T-helper 2 cell treated with Interferon-gamma antibody and Interleukin-4, amounts not matched to agents 100 ng/mL and 5 ng/mL, for 36 hours (primary cell): ENCODE measurements at regions not wholly inside any gene's neighbourhood (a gene's known extent, or its start where the extent isn't known, plus 50 kb on each side); places are given as distances from the start of the nearest gene placed in this dataset.

Experiments
- intact Hi-C: fragments of 100-400 bp; cut with micrococcal nuclease; formaldehyde crosslinking; loops from one replicate; pipeline ENCODE4 v1.15.1; 2023

DNA sequence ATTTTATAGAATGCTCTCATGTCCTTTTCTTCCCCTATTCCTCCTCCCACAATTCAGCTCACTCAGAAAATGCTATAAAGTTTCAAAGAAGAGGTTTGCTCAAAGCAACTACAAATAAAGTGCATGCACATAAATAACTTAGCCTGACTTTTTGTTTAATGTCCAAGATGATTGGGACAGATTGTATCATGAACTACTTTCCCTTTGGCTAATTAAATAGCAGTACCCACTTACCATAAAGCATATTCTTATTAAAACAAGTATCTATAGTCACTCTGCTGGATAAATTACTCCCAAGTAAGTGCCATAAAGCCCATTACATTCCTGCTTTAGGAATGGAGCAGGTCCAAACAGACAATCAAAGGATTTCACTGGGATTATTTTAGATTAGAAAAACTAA, 576.0 kb downstream of the LMO4 start:
- intact Hi-C loops: no loop called here

DNA sequence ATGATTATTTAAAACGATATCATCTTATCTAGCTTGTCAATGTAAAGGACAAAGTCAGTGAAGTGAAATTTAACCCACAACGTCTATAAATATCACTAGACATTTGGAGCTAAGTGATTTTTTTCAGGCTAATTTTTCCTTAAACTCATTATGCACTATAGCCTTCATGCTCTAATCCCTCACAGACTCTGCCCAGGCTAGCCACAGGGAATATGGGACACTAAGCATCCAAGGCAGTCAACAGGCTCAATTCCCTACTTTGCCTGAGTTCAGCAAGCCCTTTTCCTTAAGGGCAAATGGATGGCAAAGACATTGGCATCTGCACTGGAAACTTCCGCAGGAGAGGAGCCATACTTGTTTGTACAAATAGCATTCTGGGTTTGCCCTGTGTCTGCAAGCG, 577.0 kb downstream of the LMO4 start:
- intact Hi-C loops: no loop called here

DNA sequence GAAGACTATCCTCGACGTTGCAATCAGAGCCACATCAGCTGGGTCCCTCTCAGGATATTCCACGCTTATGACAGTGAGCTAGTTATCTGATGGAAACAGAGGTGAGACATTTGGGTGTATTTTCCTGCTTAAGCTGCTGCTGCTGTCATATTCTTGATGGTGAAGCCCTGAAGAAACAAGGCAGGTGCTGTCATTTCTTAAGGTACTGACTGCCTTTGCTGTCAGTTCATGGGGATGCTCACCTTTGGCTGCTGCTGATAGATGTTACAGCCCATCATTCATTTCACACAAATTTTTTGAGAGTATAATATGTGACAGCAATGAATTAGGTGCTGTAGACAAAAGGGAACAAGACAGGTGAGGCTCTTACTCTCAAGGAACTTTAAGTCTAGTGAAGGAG, 577.4 kb downstream of the LMO4 start:
- intact Hi-C loops: no loop called here

DNA sequence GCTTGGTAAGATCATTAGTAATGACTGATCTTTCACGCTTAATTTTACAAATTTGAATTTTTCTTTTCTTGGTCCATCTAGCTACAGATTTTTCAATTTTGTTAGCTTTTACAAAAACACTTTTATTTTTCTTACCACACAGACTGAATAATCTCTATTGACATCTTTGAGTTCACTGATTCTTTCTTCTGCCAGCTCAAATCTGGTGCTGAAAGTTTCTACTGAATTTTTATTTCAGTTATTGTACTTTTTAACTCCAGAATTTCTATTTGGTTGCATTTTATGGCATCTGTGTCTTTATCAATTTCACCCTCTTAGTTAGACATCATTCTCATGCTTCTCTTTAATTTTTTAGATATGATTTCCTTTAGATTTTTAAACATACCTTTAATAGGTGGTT, 584.7 kb downstream of the LMO4 start:
- intact Hi-C loops: no loop called here

DNA sequence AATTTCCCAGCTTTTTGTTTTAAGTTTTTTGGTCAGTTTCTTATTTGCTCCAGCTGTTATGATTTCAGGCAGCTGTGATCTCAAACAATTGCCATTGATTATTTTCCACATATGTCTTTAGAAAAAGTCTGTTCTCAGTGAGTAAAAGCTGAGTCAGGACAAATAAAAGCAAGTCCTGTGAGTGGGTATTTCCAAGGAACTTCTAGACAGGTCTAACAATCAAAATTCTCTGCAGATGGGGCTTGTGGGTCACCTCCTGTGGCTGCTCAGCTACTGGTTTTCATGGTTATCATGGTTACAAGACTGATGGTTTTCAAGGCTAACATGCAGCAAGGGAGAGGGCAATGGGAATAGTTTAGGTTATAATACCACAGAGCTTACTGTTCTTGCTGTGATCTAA, 585.7 kb downstream of the LMO4 start:
- intact Hi-C loops: no loop called here

DNA sequence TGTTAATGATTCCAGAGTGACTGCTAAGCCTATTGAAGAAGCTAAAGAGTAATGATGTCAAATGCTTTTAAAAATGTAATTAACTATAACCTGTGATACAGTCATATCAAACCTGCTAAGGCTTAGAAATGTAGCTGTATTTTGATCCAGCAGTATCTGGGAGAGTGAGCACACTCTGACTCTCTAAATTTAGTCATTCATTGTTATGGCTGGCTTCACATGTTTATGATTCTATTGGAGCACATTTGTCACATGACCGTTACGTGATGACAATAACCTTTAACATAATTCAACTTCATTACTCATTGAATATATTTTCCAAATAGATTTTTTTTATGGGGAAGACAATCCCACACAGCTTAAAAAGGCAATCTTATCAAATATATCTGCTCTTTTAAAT, 587.1 kb downstream of the LMO4 start:
- intact Hi-C loops: no loop called here

DNA sequence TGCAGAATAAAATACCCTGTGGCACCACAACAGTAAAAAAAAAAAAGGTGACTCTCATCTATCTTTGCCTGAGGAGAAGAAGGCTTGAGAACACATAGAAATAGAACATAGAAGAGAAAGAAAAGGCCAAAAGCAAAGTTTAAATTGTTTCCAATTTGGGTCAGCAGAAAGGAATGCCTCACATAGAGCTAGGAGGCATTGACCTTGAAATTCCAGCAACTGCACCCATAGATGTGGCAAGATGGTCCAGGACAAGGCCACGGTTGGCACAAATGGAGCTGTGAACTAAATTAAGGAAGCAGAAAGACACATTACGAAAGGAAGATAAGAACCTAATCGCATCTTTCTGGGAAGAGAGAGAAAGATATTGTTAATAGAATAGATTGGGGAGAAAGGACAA, 588.3 kb downstream of the LMO4 start:
- intact Hi-C loops: no loop called here

DNA sequence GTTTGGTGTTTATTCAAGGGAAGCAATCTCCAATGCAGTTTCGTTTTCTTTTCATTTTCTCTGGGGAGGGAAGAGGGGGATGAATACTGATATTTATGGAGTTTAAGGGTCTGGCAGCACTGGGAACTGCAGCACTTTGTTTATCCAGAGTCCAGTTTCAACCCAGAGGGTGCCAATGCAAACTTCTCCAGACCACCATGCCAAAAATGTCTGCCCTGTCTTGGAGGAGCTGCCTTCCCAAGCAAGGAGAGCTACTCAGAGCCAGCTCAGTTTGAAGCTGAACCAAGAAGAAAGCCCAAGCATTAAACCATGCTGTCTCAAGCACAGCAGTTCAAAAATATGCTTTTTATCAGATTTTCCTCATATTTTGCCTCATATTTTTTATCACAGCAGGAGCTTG, 589.7 kb downstream of the LMO4 start:
- intact Hi-C loops: no loop called here

DNA sequence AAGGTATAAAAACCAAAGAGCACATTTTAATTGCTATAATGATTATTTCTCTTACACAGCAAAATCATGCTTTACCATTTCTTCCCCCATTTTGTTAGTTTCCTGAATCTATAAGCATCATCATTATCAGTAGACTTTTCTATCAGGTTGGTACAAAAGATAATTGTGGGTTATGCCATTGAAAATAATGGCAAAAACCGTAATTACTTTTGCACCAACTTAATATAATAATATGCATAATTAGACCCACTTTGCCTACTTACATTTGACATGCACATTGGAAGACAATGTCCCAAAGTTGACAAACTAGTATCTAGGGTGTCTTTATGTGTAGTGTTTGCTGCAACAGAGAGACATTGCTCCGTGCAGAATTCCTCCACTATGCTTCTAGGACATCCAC, 594.2 kb downstream of the LMO4 start:
- intact Hi-C loops: no loop called here

DNA sequence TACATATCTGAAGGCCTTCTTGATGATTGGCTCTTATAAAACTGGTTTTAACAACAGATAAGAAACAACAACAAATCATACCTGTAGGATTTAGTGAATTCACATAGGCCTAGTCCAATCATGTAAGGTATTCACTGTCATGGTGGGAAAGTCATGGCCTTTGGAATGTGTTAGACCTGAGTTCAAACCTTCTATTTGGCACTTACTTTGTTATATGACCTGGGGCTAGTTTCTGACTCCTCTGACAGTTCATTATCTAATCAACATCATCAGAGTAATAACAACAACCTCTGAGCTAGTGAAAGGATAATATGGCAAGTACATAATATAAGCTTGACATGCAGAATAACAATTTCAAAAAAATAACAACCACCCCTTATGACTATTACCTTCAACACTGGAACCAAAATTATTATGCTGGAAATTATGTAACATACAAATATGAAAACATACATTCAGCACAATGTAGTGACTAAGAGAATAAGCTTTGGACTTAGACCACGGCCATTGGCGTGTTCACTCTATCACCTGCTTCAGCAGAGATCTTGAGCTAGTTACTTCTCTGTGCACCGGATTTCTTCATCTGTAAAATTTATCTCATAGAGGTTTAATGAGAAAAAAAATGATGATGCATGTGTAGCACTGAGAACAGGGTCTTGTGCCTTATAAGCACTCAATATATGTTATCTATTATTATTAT, 597.6 kb downstream of the LMO4 start:
- intact Hi-C loops: no loop called here

DNA sequence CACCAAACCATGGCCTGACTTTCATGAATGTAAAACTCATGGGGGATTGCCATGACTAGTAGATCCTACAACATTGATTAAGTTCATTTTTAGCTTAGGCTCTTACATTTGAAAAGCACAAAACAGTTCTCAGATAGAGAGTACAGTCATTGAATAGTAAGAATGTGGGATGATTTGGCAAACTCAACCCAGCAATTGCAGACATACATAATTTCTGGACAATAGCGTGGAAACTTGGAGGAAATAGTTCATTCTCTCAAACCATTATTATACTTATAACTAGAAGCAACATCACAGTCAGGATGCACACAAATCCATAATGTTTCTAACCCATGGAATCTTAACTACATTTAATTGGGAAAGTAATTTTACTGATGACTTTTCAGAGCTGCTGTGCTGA, 598.2 kb downstream of the LMO4 start:
- intact Hi-C loops: no loop called here

DNA sequence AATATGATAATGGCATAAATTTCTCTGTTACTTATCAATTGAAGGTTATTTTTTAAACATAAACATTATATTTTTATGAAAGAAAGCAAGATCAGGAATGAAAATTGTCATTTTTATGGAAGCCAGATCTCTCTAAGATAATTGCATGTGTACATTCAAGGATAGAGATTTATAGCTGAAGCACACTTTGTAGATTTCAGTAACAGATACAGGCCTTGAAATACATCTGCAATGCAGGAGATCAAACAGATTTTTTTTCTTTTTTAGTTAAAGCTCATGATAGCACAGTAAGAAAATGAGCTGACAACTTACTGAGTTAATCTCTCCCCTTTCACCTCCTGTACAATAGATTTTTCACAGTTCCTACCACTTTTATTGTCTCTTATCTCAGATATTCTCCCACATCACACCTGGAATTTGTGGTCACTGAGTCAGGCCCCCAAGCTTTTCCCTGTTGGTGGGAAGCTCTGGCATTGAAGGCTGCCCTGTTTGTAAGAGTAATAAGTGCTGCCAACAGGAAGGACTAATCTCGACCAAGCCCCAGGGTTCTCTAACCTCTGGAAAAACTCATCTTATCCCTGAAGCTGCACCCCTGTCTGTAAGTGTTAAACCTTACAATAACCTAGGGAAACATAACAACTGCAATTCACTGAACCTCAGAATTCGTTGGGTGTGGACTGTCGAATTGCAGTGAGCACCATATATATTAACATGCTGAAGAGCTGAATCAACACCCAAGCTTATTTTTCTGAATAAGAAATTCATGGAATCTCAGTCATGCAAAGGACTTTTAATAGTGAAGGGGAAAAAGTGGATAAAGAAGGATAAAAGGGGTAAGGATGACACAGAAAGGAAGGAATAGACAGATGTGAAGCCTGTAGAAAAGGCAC, 599.0 kb downstream of the LMO4 start:
- intact Hi-C loops: no loop called here

DNA sequence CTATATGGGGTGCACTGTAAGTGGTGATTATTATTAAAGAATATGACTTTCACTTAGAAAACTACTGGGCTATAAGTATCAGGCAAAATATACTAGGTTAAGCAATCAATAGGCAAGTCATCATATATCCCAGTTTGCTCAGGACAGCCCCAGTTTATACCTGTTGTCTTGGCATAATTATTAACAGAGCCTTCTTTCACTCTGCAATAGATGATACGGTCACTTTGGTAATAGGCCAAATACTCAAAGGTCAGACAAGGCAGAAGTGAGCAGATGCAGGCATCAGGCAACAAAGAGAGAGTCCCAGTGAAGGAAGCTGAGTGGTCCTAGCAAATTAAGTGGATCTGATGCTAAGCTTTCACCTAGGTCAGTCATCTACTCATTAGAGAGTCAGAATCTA, 599.9 kb downstream of the LMO4 start:
- intact Hi-C loops: no loop called here

DNA sequence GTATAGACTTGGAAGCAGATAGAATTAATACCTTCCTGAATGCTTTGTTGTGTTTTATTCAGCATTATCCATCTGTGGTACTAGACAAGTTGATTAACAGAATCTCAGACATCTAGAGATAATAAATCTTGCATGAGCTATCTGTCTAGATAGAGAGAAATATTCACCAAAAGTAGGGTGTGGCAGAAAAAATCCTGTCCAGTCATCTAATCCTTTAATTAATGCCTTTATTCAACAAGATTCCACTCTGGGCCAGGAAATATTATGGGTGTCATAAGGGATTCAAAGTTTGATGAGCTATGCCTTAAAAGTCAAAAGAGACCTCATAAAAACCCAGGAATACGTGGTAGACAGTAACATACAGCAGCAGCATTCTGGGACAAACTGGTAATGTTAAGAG, 601.2 kb downstream of the LMO4 start:
- intact Hi-C loops: no loop called here

DNA sequence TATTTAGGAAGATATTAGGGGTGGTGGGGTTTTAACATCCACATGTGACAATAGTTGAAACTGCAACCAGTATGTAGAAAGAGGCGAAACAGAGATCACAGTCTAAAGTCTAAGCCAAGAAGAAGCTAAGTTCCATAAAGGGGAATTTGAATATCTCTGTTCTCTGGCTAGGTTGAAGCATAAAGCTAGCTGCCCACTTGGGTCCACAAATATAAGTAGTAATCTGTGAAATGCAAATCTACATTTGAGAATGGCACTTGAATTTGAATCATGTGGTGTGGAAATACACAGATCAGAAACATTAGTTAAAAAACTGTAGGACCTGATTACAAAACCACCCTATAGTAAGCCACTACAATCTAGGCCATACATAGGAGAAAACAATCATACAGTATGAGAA, 602.1 kb downstream of the LMO4 start:
- intact Hi-C loops: no loop called here

DNA sequence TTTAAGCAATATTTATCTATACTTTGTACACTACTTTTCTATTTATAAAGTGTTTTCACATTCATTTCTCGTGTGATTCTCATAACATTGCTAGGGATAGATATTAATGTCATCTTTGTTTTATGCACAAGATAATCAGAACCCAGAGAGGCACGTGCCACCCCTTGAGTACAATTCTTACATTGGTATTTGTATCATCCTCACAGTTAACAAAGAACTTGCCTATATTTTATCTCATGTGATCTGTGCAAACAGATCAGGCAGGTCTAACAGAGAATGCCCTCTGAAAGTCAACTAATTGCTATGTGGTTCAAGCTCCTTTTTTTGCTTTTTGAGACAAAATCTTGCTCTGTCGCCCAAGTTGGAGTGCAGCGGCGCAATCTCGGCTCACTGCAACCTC, 604.5 kb downstream of the LMO4 start:
- intact Hi-C loops: no loop called here

DNA sequence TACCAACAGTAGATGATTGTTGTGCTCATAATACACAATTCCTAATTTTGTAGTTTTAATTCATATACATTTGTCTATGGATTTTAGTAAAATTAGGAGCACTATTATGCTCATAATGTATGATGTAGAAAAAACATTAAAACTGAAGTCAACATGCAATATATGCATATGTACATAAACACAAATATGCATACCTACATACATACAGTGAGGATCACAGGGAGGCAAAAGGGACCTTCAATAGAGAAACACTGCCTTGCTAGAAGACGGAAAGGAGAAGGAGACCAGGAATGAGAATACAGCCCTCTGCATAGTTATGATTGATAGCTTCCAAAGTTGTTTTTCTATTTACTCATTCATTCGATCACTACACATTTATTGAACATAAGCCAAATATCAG, 606.5 kb downstream of the LMO4 start:
- intact Hi-C loops: no loop called here

DNA sequence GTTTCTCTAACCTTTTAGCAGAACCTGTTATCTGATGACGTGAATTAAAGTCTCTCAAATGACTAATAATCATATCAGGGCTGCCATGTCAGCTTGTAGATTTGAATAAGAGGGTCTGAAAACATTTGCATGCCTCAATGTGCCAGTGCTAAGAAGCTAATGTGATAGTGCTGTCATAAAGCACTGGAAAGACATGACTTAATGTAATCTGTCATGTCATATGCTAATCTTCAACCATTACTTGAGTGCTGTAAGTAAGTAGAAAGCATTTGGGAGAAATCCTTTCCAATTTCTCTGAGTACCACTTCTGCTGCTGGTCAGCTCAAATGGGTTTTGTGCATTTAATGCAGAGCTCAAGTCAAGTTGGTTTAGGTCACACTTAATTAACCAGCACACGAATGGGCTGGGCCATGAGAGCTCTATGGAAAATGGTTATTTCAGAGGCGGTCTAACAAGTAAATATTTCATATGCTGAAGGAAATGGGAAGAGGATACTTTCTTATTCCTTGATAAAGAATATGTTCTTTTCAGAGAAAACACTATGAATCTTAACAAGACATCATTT, 609.2 kb downstream of the LMO4 start:
- intact Hi-C loops: no loop called here

DNA sequence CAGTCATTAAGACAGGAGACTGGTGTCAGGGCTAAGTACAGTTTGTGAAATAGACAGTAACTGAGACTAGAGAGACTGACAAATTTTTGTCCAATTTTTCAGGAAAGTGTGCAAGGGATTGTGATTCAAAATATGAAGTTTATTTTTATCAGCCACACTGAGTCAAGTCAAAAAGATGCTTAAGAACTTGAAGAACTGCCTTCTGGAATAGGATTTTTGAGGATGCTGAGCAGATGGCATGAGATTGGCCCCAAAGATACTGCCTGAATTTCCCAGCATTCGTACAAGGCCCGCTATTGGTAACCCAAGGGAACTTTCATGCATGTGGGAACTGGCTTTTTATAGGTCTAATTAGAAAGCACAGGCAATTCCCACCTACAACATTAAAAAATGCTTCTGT, 610.0 kb downstream of the LMO4 start:
- intact Hi-C loops: no loop called here

DNA sequence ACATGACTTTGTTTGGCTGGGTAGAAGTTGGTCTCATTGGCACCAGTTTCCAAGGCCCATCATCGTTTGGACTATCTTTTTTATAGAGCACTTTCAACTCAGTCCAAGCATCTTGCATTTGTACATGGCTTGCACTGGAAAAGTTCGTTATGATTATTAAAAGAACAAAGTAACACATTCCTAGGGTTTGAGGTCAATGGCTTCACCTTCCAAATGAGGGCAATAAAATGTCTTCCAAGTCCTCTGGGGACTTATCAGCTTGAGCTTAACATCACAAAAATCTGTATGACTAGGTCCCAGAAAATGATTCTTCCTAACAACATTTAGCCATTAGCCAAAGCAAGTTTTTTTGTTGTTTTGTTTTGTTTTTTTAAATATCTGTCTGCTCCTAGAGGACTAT, 610.8 kb downstream of the LMO4 start:
- intact Hi-C loops: no loop called here

DNA sequence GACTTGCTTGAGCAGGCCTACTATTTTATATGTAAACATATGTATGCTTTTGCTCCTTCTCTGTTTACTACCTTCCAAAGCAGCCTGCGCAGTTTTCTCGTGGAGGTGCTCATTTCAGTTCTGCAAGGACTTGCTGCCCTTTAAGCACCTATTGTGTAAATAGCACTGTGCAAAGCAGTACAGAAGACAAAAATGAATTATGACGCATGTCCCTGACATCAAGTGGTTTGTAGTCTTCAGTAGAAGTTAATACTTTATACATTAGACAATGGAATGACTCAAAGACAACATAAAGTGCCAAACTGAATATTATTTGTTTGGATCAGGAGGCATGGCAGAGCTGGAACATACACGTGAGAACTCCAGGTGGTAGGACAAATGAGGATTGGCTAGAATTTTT, 611.7 kb downstream of the LMO4 start:
- intact Hi-C loops: no loop called here

DNA sequence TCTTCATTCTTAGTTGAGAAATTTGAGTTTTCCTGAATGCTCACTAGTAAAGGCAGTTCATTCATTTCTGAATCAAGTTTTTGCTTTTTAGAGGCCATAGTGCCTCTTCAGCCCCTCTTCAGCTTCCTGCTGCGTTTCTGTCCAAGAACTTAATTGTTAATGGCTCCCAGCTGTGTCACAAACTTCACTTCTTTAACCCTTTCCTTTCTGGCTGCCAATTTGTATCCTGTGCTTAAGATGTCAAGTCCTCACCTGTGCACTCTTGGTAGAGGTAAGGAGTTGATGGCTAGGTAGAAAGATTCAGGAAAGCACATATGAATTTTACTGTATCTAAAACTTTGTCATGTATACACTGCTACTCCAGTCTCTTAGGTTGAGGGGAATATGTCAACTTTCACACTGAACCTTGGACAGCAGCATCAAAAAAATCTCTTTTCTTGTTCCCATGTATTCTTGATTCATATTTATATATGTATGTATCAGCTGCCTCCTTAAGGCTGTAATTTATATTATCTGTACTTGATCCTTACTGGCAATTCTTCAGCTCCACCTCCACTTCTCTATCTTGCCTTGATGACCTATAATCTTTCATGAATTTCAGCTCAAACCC, 612.8 kb downstream of the LMO4 start:
- intact Hi-C loops: no loop called here
